Gastroesophageal sphincter (tissue), 3 donors: ENCODE measurements at regions not wholly inside any gene's neighbourhood (a gene's known extent, or its start where the extent isn't known, plus 50 kb on each side); places are given as distances from the start of the nearest gene placed in this dataset.

Experiments used
- CTCF ChIP-seq, 4 experiments: fragments of 200-600 bp in 2 of 4; fragments of 450-650 bp in 2 of 4; sonication (generic) in 1 of 4; IDR thresholded peaks; one replicate each; pipeline ENCODE4 v1.5.1; 2017 to 2019; ENCODE audit warnings: antibody characterized with exemption in 4 of 4, mild to moderate bottlenecking in 2 of 4, moderate library complexity in 2 of 4
- POLR2A ChIP-seq, 2 donors: fragments of 450-650 bp; IDR thresholded peaks; one replicate each; pipeline ENCODE4 v1.6.1; 2017; ENCODE audit warnings: antibody characterized with exemption in 2 of 2, mild to moderate bottlenecking in 2 of 2, moderate library complexity in 1 of 2
- POLR2AphosphoS5 ChIP-seq: sonication (generic); formaldehyde crosslinking; IDR thresholded peaks from one replicate; pipeline ENCODE4 v1.6.1; 2017; ENCODE audit warnings: antibody characterized with exemption

GRCh38 chr5:167052791-167053190 lies 1238.7 kb upstream of the WWC1 start:
- TF ChIP-seq CTCF (IDR thresholded peaks at IDR 0.05) (no peak), POLR2A (IDR thresholded peaks at IDR 0.05) (no peak), POLR2AphosphoS5 (no peak)
